ENCODE measurements at regions not wholly inside any gene's neighbourhood (a gene's known extent, or its start where the extent isn't known, plus 50 kb on each side); places are given as distances from the start of the nearest gene placed in this dataset.
A peak's percentile ranks its signal among the peaks of the same experiment; 100 is the strongest.

GRCh38 chr6:156434049-156434794 is 343.0 kb upstream of the ARID1B start:
- H3K36me3 ChIP-seq = no peaks in the 10 kb centered on the region
- H3K9me3 ChIP-seq (ENCODE audit: low read depth) = no peaks in the 10 kb centered on the region
- no peak overlapping the region for H3K4me3 ChIP-seq
- DNase-seq (ENCODE audit: low read depth in 1 of 2, low spot score in 1 of 2) = no peak
- H3K27ac ChIP-seq = no peak overlapping the region
- TF ChIP-seq CTCF (IDR thresholded peaks at IDR 0.05; ENCODE audit: low read depth, low read length) = no peak
- no peaks in the 10 kb centered on the region for H3K27me3 ChIP-seq
- no peaks in the 10 kb centered on the region for H3K4me1 ChIP-seq (ENCODE audit: low read depth)

- TF ChIP-seq CTCF (IDR thresholded peaks at IDR 0.05; ENCODE audit: low read depth, low read length) = no peak
- DNase-seq (ENCODE audit: low read depth in 1 of 2, low spot score in 1 of 2) = no peak
- Histone ChIP-seq H3K27me3 (no peaks in the 10 kb centered on the region), H3K4me3 (no peak overlapping the region), H3K4me1 (ENCODE audit: low read depth) (no peaks in the 10 kb centered on the region), H3K36me3 (no peaks in the 10 kb centered on the region), H3K27ac (no peak overlapping the region), H3K9me3 (ENCODE audit: low read depth) (no peaks in the 10 kb centered on the region)
These were observed 344.6 kb upstream of the ARID1B start for GRCh38 chr6:156432543-156432942.

GRCh38 chr6:156430386-156430785 is 346.8 kb upstream of the ARID1B start:
- no peak for TF ChIP-seq CTCF (IDR thresholded peaks at IDR 0.05; ENCODE audit: low read depth, low read length)
- Histone ChIP-seq H3K4me1 (ENCODE audit: low read depth) (no peaks in the 10 kb centered on the region), H3K9me3 (ENCODE audit: low read depth) (no peaks in the 10 kb centered on the region)

GRCh38 chr6:156427345-156427744 is 349.8 kb upstream of the ARID1B start:
- H3K27ac ChIP-seq = no peak overlapping the region
- no peak for TF ChIP-seq CTCF (IDR thresholded peaks at IDR 0.05; ENCODE audit: low read depth, low read length)

More at GRCh38 chr6:156430386-156430785, 346.8 kb upstream of the ARID1B start:
- Histone ChIP-seq H3K36me3 (no peaks in the 10 kb centered on the region), H3K27ac (no peak overlapping the region), H3K4me3 (no peak overlapping the region), H3K27me3 (no peaks in the 10 kb centered on the region)
- DNase-seq (ENCODE audit: low read depth in 1 of 2, low spot score in 1 of 2) = no peak

GRCh38 chr6:156425359-156426020 is 351.7 kb upstream of the ARID1B start:
- Histone ChIP-seq H3K9me3 (ENCODE audit: low read depth) (no peaks in the 10 kb centered on the region), H3K27me3 (no peaks in the 10 kb centered on the region), H3K36me3 (no peaks in the 10 kb centered on the region), H3K27ac (no peak overlapping the region), H3K4me1 (ENCODE audit: low read depth) (no peaks in the 10 kb centered on the region), H3K4me3 (no peak overlapping the region)
- peak in 1 of 2 donors; percentile 70 for DNase-seq (ENCODE audit: low read depth in 1 of 2, low spot score in 1 of 2)
- TF ChIP-seq CTCF (IDR thresholded peaks at IDR 0.05; ENCODE audit: low read depth, low read length) = no peak

More at GRCh38 chr6:156427345-156427744, 349.8 kb upstream of the ARID1B start:
- Histone ChIP-seq H3K4me3 (no peak overlapping the region), H3K9me3 (ENCODE audit: low read depth) (no peaks in the 10 kb centered on the region), H3K36me3 (no peaks in the 10 kb centered on the region), H3K27me3 (no peaks in the 10 kb centered on the region), H3K4me1 (ENCODE audit: low read depth) (no peaks in the 10 kb centered on the region)
- peak in 1 of 2 donors; percentile 78 for DNase-seq (ENCODE audit: low read depth in 1 of 2, low spot score in 1 of 2)
